ENCODE measurements at regions not wholly inside any gene's neighbourhood (a gene's known extent, or its start where the extent isn't known, plus 50 kb on each side); places are given as distances from the start of the nearest gene placed in this dataset.

DNA sequence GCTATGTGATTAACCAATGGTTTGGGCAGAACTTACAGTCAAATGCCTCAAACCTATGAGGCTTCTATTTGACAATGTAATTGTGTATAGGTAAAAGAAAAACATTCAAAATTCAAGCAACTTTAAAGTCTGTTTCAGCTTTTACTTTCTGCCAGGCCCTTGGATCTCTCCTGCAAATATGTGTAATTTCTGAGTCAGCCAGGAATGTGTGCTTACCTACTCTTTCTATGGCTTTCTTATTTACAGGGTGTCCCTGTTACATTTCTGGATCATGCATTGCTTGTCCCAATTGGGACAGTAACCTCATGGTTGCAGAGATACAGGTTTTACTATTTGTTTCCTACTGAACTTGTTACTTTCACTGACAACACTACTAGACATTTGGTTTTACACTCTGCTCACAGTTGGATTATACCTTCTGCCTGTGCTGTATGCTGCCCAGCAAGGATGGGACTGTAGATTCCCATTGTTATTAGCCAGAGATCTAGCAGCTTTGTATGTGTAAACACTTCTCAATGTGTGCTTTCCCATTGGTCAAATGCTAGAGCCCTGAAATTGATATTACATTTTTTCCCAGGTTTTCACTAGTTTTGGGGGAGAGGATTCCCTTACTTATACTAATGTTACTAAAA is 355.3 kb downstream of the ARL4A start:
- DNase-seq, result no peak

DNA sequence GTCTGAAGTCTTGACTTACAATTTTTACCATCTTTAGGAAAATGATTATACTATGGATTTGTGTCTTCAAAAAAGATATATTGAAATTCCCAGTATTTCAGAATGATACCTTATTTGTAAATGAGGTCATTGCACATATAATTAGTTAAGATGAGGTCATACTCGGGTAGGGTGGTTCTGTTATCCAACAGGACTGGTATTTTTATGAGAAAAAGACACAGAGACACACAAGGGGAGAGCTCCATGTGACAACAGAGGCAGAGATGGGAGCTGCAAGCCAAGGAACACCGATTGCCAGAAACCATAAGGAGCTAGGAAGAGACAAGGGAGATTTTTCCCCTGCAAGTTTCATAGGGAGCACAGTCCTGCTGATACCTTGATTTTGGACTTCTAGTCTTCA is 356.9 kb downstream of the ARL4A start:
- DNase-seq, result no peak

DNA sequence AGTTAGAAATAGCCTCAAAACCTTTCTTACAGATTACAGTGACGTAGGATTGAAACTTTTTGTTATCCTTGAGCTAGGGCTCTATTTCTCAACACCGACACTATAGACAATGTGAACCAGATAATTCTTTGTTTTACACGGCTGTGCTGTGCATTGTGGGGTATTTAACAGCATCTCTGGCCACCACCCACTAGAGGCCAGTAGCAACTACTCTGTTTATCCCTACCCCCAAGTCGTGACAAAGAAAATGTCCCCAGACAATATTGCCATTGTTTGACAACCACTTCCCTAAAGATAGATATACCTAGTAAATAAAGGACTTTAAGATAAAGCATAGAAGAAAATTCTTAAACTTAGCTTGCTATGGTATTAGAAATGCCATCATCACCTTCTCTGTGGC is 359.6 kb downstream of the ARL4A start:
- no peak for DNase-seq

DNA sequence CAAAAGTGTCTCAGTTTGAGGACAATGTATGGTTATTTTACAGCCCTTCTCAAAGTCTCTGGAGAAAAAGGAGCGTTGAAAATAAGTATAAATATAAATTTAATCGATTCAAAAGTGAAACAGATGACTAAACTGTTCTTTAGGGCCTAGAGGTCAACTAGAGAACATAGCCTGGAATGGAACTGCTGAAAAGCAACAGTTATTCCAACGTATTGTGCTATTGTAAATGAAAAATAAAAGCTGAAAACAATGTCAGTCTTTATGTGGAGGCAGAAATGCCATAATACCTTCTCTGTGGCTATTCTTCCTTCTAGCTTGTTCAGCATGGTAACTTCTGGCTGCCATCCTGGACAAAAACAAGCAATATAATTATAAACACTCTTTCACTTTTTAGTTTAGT is 362.5 kb downstream of the ARL4A start:
- no peak for DNase-seq

DNA sequence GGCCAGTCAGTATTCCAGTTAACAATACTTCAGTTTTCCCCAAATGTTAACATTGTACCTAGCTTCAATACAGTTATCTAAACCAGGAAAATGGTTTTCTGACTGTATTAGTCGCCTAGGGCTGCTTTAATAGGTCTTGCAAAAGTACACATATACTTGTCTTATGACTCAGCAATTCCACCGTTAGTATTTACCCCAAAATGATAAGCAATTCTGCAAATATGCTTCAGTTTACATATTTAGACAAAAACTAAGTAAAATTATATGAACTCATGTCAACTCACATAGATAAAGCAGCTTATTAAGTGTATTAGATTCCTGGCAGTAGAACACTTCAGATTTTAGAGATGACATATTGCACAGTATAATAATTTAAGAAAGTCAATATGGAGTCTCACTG is 363.3 kb downstream of the ARL4A start:
- DNase-seq, result no peak

DNA sequence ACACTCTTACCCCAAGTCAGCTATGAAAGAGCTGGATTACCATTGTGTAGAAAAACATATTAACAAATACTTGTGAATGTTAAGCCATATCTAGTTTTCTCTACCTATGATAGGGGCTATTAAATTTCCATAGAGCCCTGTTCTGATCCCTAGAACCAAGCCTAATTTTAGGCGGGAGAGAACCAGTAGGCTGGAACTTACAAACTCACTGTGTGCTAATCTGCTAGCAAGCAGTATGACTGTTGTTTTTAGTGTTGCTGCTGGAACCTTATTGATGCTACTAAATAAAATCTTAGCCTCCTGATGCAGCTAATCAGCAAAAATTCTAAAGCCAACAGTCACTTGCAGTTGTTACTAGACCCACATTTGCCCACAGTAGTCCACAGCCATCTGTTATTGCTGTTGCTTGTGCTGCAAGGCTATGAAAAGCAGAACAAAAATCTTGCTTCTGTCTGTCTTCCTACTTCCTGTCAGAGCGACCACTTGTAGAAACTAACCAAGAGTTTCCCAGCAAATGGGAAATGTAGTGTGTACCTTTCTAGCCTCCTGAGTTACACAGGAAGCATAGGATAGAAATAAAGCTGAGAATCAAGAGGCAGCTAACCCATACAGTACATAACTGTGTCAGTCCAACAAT is 368.4 kb downstream of the ARL4A start:
- DNase-seq, result no peak

DNA sequence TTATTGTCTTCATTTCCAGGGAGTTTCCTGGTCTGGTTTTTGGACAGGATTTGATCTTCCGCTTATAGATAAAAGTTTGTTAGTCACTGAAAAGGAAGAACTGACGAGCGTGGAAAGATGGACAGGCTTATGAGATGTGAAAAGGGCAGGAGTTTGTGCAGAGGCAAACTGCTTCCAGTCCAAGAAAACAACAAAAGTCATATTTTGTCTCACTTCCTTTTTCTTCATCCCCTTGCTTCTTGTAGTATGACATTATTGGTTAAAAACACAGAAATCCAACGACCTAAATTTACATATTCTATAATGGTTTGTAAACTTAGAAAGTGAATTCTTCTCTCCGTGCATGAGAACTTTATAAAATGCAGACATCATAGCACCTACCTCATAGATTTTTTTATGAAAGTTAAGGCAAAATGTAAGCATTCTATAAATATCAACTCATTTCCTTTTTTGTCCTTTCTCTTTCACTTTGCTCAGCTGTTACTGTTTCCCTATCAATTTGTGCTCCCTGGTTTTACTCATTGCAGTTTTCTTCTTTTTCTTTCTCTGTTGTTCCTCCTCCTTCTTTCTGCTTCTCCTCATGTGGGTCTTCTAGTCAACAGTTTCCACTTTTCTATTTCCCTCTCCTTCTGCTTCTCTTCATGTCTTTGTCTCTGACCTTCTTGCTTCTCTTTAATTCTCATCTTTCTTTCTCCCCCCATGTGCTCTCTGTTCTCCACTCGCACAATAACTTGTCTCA is 370.2 kb downstream of the ARL4A start:
- no peak for DNase-seq

DNA sequence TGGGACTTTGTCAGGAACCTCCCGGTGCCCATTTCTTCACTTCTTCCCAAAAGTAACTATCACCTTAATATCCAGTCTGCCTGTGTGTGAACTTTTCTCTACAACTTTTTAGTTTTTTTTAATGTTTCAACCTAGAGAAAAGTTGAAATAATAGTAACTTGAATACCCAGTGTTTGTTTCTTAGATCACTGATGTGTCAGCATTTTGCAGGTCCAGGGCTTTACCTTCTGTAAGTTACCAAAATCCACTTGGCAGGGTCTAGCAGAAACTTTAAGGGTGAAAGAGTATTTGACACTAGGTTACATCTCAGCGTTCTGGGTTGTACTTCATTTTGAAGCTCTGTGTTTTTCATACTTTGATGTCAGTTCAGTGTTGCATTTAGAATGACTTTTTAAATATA is 372.7 kb downstream of the ARL4A start:
- no peak for DNase-seq

DNA sequence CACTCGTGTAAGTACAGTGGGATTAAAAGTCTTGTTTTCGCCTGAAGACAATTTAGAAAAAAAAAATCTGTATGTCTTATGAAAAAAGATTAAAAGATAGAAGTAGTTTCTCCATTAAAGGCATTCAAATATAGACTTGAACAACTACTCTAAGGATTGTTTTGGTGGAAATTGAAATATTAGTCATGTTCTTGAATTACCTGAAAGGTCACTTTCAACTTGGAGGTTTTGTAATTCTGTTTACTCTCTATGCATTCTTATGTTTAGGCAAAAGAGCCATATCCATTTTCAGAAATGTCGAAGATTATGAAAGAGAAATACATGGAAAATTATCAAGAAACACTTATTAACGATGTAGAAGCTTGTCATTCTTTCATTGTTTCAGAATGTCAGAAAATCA is 373.7 kb downstream of the ARL4A start:
- DNase-seq, result no peak

DNA sequence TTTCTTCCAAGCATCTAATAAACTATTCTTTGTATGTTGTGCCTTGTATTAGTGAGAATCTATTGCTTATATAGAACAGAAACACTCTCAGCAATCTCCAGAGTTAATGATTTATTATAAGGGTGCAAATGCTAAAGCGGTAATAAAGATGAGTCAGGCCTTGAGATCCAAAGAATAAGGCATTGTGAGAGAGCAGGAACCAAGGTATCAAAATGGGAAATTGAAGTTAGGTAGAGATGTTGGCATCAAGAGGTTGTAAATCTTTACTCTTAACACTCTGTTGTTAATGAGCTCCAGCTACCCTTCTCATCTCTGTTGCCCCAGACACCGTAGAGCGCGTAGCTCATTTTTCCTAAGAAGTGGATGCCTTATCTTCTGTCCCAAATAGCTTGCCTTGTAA is 375.2 kb downstream of the ARL4A start:
- no peak for DNase-seq

DNA sequence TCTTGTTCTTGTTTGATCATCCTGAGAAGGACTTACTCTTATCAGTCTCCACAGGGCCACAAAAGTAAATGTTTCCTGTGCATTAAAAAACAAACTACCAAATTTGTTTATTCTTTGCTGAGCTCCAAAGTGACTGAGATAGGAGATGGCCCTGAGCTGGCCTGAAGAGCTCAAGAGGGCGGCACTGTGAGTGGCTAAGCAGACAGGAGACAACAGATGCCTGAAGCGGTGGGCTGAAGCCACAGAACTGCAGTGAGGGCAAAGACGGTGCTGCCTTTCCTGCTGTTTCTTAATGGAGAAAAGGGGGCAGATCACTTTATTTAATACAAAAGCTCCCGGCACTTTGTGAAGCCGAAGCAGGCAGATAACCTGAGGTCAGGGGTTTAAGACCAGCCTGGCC is 379.6 kb downstream of the ARL4A start:
- DNase-seq, result no peak

DNA sequence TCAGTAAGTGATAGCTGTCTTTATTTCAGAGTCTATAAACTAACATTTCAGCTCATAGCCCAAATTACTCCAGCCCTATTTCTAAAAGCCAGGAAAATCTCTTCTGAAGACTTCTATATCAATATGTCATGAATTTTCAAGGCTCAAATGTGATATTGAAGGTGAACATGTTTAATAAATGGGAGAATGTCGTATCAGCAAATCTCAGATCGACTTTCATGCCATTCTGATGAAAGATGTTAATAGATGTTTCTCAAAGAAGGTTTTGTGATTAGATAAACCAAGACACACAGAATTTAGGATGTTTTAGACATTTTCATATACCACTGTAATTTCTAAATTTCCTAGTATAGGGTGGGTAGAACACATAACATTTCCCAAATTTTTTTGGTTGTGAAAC is 380.6 kb downstream of the ARL4A start:
- DNase-seq, result no peak

DNA sequence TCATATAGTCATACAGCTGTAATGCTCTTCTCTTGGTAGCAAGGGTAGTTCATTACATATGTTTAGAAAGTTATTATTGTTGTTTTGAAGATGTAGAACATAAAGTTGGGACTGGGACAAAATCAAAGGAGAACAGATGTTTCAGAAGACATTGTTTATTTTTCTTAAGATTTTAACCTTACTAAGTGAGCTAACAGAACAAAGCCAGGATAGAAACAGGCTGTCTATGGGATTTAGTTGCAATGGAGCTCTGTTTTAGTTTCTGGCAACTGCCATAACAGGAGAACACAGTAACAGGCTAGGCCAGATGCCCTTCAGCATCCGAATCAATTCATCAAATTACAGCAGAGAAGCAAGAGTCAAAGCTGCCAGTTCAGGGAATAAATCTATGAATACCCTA is 382.4 kb downstream of the ARL4A start:
- no peak for DNase-seq

DNA sequence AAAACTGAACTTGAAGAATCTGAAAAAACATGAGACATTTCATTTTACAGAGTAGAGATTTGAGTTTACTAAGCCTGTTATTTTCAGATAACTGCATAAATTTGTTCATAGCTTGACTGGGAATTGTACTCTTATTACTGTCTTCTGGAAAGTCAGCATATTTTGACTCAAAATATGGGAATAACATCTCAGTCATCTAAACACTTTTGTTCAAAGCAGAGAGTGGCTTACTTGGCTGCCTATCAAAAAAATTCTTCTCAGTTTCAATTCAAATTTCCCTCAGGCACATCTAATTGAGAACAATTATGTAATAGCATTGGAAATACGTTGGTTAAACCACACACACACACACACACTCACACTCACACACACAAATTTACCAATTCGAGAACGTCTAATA is 384.6 kb downstream of the ARL4A start:
- DNase-seq, result no peak

DNA sequence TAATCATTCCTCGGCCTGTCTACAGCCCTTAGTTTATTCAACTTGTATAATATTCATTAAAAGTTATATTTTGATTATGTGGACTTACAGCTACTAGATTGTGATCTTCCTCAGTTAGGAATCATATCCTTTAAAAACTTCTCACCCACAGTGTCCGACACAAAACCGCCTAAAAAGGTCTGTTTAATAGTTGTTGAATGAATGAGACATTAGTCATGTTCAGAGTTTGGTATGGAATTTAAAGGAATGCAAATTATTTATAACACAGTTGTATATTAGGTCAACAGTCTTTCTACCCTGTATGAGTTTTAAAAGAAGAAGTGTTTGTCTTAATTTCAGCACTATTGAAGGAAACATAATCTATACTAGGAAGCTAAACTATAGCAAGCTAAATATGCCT is 390.0 kb downstream of the ARL4A start:
- no peak for DNase-seq

DNA sequence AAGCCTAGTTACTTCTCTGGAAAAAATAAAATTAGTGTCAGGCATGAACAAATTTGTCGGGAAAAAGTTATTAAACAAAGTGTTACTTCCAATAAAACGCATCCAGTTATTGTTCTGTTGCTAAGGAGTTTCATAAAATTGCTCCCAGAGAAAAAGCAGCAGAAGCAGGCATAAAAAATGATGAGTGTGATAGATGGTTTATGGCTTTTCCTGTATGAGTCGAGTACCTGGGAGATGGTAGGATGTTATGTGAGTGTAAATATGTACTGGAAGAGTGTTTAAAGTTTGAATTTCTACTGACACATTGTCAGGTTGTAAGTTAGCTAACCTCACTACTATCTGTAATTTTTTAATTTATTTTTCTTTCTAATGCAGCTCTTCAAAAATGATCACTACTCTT is 390.7 kb downstream of the ARL4A start:
- DNase-seq, result no peak

DNA sequence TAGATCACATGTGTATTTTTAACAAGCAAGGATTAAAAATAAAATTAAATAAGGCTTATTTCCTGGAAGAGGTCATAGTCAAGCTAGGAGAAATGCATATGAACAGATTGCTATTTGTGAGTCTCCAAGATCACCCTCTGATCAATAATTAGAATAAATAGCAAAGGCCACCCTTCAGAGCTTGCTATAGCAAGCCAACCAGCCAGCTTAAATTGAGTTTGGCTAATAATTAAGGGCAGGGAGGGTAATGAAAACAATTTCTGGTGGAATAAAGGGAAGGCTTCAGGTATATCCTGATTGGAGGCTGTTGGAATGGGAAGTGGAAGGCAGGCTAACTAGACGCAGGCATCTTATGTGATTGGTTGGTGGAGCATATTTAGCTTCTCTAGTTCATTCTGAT is 403.5 kb downstream of the ARL4A start:
- DNase-seq, result no peak

DNA sequence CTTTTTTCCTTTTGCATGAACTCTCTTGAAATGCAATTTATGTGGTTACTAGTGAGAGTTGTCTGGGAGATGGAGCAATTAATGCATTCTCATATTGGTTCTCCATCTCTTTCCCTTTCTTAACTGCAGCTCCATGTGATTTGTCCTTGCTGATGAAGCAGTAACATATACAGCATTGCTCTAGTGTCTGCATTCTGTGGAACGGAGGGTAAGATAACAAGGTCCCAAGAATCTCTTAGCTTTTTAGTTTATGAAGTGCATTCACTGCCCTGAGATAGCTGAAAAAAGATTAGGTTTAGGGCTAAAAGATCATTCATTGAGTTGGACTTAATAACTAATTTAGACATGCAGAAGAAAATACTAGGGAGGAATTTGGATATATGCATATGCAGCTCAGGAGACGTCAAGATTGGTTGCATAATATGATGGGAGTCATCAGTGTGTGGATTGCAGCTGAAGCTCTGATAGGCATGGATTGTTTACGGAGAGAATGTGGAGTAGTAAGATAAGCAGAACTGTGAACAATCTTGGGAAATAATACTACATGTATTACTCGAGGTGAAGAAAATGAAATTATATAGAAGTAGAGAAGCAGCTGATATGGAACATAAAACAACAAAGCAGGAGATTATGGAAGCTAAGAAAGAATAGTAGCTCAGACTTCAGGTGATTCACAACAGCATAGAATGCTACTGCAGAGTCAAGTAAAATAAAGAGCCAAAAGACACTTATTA is 404.7 kb downstream of the ARL4A start:
- DNase-seq, result no peak

DNA sequence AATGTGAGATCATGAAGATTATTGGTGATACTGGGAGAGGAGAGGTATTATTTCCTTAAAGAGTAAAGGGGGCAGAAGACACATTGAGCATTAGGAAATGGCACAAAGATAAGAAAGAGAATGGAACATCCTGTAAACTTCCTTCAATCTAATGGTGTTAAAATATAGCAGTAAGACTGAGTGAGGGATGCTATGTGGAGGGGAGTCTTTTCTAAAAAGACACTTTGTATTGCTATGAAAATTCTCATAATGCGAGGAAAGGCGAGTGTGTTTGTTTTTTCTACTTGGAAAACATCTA is 405.2 kb downstream of the ARL4A start:
- DNase-seq, result no peak

DNA sequence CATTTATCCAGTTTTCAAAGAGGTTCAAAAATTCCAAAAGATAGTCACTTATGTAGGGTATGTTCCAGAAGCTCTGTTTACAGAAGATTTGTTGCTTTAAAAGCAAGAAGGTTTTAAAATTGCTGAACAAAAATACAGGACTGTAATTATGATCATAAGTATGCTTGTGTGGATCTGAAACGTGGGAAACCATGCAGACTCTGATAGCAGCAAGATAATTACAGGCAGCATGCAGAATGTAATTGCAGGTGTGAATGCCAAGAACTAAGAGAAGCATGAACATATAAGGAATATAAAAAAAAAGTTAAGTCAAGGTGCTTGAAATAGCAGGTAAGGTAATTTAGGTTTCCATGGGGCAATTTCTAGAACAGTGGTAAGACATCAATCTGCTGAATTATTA is 405.7 kb downstream of the ARL4A start:
- DNase-seq, result no peak

DNA sequence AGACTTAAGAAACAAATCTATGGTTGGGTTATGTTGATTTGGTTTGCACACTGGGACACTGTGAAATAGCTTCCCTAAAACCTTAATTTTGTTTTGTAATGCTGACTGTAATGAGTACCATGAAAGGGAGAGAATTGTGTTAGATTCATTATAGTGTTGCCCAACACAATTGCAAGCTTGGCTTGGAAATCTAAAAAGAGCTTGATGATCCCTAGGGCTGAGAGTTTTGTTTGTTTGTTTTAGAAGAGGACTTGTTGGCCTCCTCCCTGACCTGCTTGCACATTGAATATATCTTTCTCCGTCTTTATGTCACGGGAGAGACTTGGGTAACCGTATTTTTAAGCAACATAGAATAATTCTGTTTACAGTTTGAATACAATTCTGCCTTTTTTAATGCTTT is 410.1 kb downstream of the ARL4A start:
- DNase-seq, result no peak

DNA sequence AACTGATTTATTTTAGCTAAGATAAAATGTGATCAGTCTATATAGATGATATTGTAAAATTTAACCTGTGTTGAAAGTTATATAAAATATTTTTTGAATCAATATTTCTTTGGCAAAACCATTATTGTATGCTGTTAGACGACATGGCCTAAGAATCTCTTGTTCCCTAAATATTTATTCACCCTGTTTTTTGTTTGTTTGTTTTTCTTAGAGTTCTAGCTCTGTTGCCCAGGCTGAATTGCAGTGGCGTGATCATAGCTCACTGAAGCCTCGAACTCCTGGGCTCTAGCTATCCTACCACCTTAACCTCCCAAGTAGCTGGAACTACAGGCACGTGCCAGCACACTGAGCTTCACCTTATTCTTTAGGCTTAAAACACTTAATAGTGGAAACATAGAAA is 410.7 kb downstream of the ARL4A start:
- no peak for DNase-seq

DNA sequence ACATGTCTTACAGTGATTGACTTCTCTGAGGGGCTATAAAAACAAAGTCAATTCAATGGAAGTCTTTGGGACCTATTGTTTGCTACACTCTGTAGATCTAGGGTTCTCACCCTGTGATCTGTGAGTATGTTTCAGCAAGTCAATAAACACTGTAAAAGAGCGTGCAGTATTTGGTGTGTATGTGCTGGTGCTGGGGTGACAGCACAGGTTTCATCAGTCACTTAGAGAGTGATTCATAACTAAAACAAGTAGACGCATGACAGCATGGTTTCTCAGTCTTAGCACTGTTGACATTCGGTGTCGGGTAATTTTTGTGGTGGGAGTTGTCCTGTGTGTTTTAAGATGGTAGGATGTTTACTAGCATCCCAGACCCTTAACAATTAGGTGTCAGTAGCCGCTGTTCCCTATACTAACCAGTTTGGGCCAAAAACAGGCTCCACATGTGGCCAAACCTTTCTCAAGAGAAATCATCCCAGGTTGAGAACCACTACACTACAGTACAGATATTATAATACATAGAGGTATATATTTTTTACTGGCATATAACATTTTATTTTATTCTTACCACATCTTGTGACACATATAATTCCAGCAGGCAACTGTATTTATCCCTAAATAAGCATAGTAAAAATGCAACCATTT is 411.8 kb downstream of the ARL4A start:
- no peak for DNase-seq

Measured in hindlimb muscle (tissue), 1 donor.